Neuronal stem cell (in vitro differentiated cells): ENCODE measurements at regions not wholly inside any gene's neighbourhood (a gene's known extent, or its start where the extent isn't known, plus 50 kb on each side); places are given as distances from the start of the nearest gene placed in this dataset.

Experiments
- DNase-seq: peaks from one replicate; pipeline ENCODE4 v3.0.0-alpha.2; 2013; ENCODE audit warnings: low spot score
- H2AFZ ChIP-seq: one replicate; pipeline ENCODE4 v1.6.1; 2013; ENCODE audit warnings: mild to moderate bottlenecking, low read length, inconsistent platforms
- H2AK5ac ChIP-seq: 2 replicates; pipeline ENCODE4 v1.6.1; 2013; ENCODE audit warnings: low read depth, mild to moderate bottlenecking, inconsistent platforms, low read length, moderate library complexity, mixed read lengths
- H2BK120ac ChIP-seq: 2 replicates; pipeline ENCODE4 v1.6.1; 2013; ENCODE audit warnings: low read depth, mild to moderate bottlenecking, inconsistent platforms, low read length, moderate library complexity, mixed read lengths
- H2BK12ac ChIP-seq: one replicate; pipeline ENCODE4 v1.6.1; 2013; ENCODE audit warnings: low read length, inconsistent platforms
- H2BK15ac ChIP-seq: 2 replicates; pipeline ENCODE4 v1.6.1; 2013; ENCODE audit warnings: mild to moderate bottlenecking, low read length, inconsistent platforms, mixed read lengths
- H2BK5ac ChIP-seq: one replicate; pipeline ENCODE4 v1.6.1; 2013; ENCODE audit warnings: inconsistent platforms, mild to moderate bottlenecking, low read length, moderate library complexity
- H3K14ac ChIP-seq: one replicate; pipeline ENCODE4 v1.6.1; 2013; ENCODE audit warnings: low read length, inconsistent platforms
- H3K18ac ChIP-seq: 2 replicates; pipeline ENCODE4 v1.6.1; 2013; ENCODE audit warnings: low read length, inconsistent platforms
- H3K23ac ChIP-seq: 2 replicates; pipeline ENCODE4 v1.6.1; 2013; ENCODE audit warnings: low read depth, mild to moderate bottlenecking, mixed read lengths, low read length, inconsistent platforms; ENCODE audit not compliant: poor library complexity
- H3K27ac ChIP-seq: replicated peaks from 3 replicates; pipeline ENCODE4 v1.5.1; 2013; ENCODE audit warnings: low read length, inconsistent platforms
- H3K27me3 ChIP-seq, 3 experiments: 2 replicates each; pipeline ENCODE4 v1.6.1; 2013; ENCODE audit warnings: low read length in 3 of 3, mild to moderate bottlenecking in 2 of 3, inconsistent platforms in 1 of 3, low read depth in 1 of 3, mixed read lengths in 1 of 3, moderate library complexity in 1 of 3; ENCODE audit not compliant: control insufficient read depth in 3 of 3, insufficient read depth in 3 of 3
- H3K36me3 ChIP-seq, 2 donors: replicated peaks in 1 of 2; 2 replicates each; pipeline ENCODE4 v1.6.1; 2013; ENCODE audit warnings: low read length in 2 of 2; ENCODE audit not compliant: control insufficient read depth in 2 of 2, insufficient read depth in 2 of 2
- H3K4ac ChIP-seq: 2 replicates; pipeline ENCODE4 v1.6.1; 2013; ENCODE audit warnings: inconsistent platforms, mild to moderate bottlenecking, low read length, moderate library complexity
- H3K4me1 ChIP-seq, 2 donors: 1 replicate in 1 of 2; 2 replicates in 1 of 2; pipeline ENCODE4 v1.6.1; 2013; ENCODE audit warnings: low read length in 2 of 2, low read depth in 1 of 2; ENCODE audit not compliant: control insufficient read depth in 2 of 2, insufficient read depth in 1 of 2
- H3K4me2 ChIP-seq: one replicate; pipeline ENCODE4 v1.6.1; 2013; ENCODE audit warnings: mild to moderate bottlenecking, low read length, inconsistent platforms; ENCODE audit not compliant: insufficient read depth, poor library complexity, severe bottlenecking
- H3K4me3 ChIP-seq, 2 donors: 2 replicates each; pipeline ENCODE4 v1.5.1; 2013; ENCODE audit warnings: low read length in 2 of 2, mild to moderate bottlenecking in 2 of 2, inconsistent platforms in 1 of 2, moderate library complexity in 1 of 2
- H3K79me1 ChIP-seq: one replicate; pipeline ENCODE4 v1.6.1; 2013; ENCODE audit warnings: low read depth, mild to moderate bottlenecking, inconsistent platforms, low read length, moderate library complexity
- H3K9ac ChIP-seq: one replicate; pipeline ENCODE4 v1.6.1; 2013; ENCODE audit warnings: mild to moderate bottlenecking, low read depth, low read length, inconsistent platforms; ENCODE audit not compliant: poor library complexity
- H3K9me3 ChIP-seq, 2 donors: replicated peaks in 1 of 2; 2 replicates each; pipeline versions ENCODE3 to v1.6.1; 2013; ENCODE audit warnings: low read length in 2 of 2, mild to moderate bottlenecking in 2 of 2, inconsistent platforms in 1 of 2, low read depth in 1 of 2, mixed read lengths in 1 of 2, moderate library complexity in 1 of 2; ENCODE audit not compliant: control insufficient read depth in 2 of 2, insufficient read depth in 1 of 2
- H4K8ac ChIP-seq: one replicate; pipeline ENCODE4 v1.6.1; 2013; ENCODE audit warnings: low read depth, mild to moderate bottlenecking, inconsistent platforms, low read length, moderate library complexity
- H4K91ac ChIP-seq: one replicate; pipeline ENCODE4 v1.6.1; 2013; ENCODE audit warnings: low read length, low read depth, mild to moderate bottlenecking, inconsistent platforms; ENCODE audit not compliant: poor library complexity
- WGBS, 2 donors: extraction: QIAGEN DNeasy Blood & Tissue Kit; methylation state at CpG; one replicate each; pipeline ENCODE4 v1.1.7; 2013; ENCODE audit warnings: missing lambda C conversion rate in 2 of 2, mixed read lengths in 1 of 2; ENCODE audit not compliant: insufficient read length in 2 of 2, insufficient replicate concordance in 1 of 2; ENCODE audit errors: extremely low coverage in 2 of 2; 5-methylcytosine and 5-hydroxymethylcytosine counted together

GRCh38 chr6:105713474-105714118, 310.7 kb upstream of the PREP start:
- no peak overlapping the region for H2BK5ac ChIP-seq
- no peak overlapping the region for H4K8ac ChIP-seq
- H3K4me2 ChIP-seq: no peak overlapping the region
- H3K4ac ChIP-seq: no peak overlapping the region
- H3K27ac ChIP-seq: no peak overlapping the region
- H2BK120ac ChIP-seq: no peak overlapping the region
- H3K23ac ChIP-seq: no peak overlapping the region
- H3K36me3 ChIP-seq: no peaks in the 10 kb centered on the region
- H2BK12ac ChIP-seq: no peak overlapping the region
- no peaks in the 10 kb centered on the region for H3K9me3 ChIP-seq
- H3K27me3 ChIP-seq: no peaks in the 10 kb centered on the region
- H3K4me3 ChIP-seq: no peak overlapping the region
- H3K4me1 ChIP-seq: no peaks in the 10 kb centered on the region
- no peak overlapping the region for H3K14ac ChIP-seq
- WGBS, 2 donors: no CpG with 5 or more reads among the region's 1 CpG
- H2BK15ac ChIP-seq: no peak overlapping the region
- no peak overlapping the region for H2AK5ac ChIP-seq
- no peaks in the 10 kb centered on the region for H3K79me1 ChIP-seq
- no peak for DNase-seq
- H2AFZ ChIP-seq: no peak overlapping the region
- H3K9ac ChIP-seq: no peak overlapping the region
- no peak overlapping the region for H3K18ac ChIP-seq
- H4K91ac ChIP-seq: no peak overlapping the region

- Histone ChIP-seq H4K8ac (no peak overlapping the region), H2BK120ac (no peak overlapping the region), H3K4me2 (no peak overlapping the region), H4K91ac (no peak overlapping the region), H2BK15ac (no peak overlapping the region), H3K27ac (no peak overlapping the region), H3K36me3 (no peaks in the 10 kb centered on the region), H2BK12ac (no peak overlapping the region), H3K4me3 (no peak overlapping the region), H3K4me1 (no peaks in the 10 kb centered on the region), H3K4ac (no peak overlapping the region), H3K14ac (no peak overlapping the region), H2AFZ (no peak overlapping the region), H3K18ac (no peak overlapping the region), H2BK5ac (no peak overlapping the region), H3K23ac (no peak overlapping the region), H2AK5ac (no peak overlapping the region), H3K9ac (no peak overlapping the region), H3K9me3 (no peaks in the 10 kb centered on the region), H3K27me3 (no peaks in the 10 kb centered on the region), H3K79me1 (no peaks in the 10 kb centered on the region)
- WGBS, 2 donors: no CpG with 5 or more reads among the region's 2 CpGs
- no peak for DNase-seq
These were observed 308.3 kb upstream of the PREP start for GRCh38 chr6:105711216-105711615.

- Histone ChIP-seq H3K23ac (no peak overlapping the region), H3K9me3 (no peaks in the 10 kb centered on the region), H2AFZ (no peak overlapping the region), H3K14ac (no peak overlapping the region), H2BK120ac (no peak overlapping the region), H2AK5ac (no peak overlapping the region), H3K27ac (no peak overlapping the region), H2BK15ac (no peak overlapping the region), H3K9ac (no peak overlapping the region), H3K27me3 (no peaks in the 10 kb centered on the region), H3K4ac (no peak overlapping the region), H4K8ac (no peak overlapping the region), H3K18ac (no peak overlapping the region), H3K79me1 (no peaks in the 10 kb centered on the region), H4K91ac (no peak overlapping the region), H2BK5ac (no peak overlapping the region), H3K36me3 (no peaks in the 10 kb centered on the region), H3K4me3 (no peak overlapping the region), H3K4me1 (no peaks in the 10 kb centered on the region), H3K4me2 (no peak overlapping the region), H2BK12ac (no peak overlapping the region)
- no CpG with 5 or more reads among the region's 5 CpGs for WGBS, 2 donors
- DNase-seq: no peak
These were observed 302.7 kb upstream of the PREP start for GRCh38 chr6:105705608-105706007.

- H2BK120ac ChIP-seq: no peak overlapping the region
- no peak overlapping the region for H2BK5ac ChIP-seq
- no peak overlapping the region for H3K23ac ChIP-seq
- H2AFZ ChIP-seq: no peak overlapping the region
- H2AK5ac ChIP-seq: no peak overlapping the region
- no peak overlapping the region for H3K18ac ChIP-seq
- no peak overlapping the region for H3K4ac ChIP-seq
- no peaks in the 10 kb centered on the region for H3K27me3 ChIP-seq
- no peak for DNase-seq
- no peaks in the 10 kb centered on the region for H3K79me1 ChIP-seq
- H3K4me3 ChIP-seq: no peak overlapping the region
- no peak overlapping the region for H4K91ac ChIP-seq
- no peak overlapping the region for H2BK12ac ChIP-seq
- H3K9me3 ChIP-seq: no peaks in the 10 kb centered on the region
- H2BK15ac ChIP-seq: no peak overlapping the region
- H3K4me1 ChIP-seq: no peaks in the 10 kb centered on the region
- H3K27ac ChIP-seq: no peak overlapping the region
- H3K4me2 ChIP-seq: no peak overlapping the region
- no peak overlapping the region for H4K8ac ChIP-seq
- H3K9ac ChIP-seq: no peak overlapping the region
- no peak overlapping the region for H3K14ac ChIP-seq
- no CpG with 5 or more reads among the region's 3 CpGs for WGBS, 2 donors
- H3K36me3 ChIP-seq: no peaks in the 10 kb centered on the region
These were observed 292.6 kb upstream of the PREP start for GRCh38 chr6:105695461-105695860.
